ENCODE measurements at regions not wholly inside any gene's neighbourhood (a gene's known extent, or its start where the extent isn't known, plus 50 kb on each side); places are given as distances from the start of the nearest gene placed in this dataset.

DNA sequence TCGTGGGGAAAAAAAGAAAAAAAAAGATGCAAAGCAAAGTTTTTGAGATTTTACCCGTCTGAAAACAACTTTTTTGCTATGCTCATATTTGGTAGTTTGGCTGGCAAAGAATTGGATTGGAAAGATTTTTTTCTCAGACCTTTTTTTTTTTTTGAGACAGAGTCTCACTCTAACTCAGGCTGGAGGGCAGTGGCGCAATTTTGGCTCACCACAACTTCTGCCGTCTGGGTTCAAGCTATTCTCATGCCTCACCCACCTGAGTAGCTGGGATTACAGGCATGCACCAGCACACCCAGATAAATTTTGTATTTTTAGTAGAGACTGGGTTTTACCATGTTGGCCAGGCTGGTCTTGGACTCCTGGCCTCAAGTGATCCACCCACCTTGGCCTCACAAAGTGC is 56.3 kb upstream of the TANC1 start:
- H3K9me3 ChIP-seq = no peaks in the 10 kb centered on the region
- TF ChIP-seq, protein P1, sequence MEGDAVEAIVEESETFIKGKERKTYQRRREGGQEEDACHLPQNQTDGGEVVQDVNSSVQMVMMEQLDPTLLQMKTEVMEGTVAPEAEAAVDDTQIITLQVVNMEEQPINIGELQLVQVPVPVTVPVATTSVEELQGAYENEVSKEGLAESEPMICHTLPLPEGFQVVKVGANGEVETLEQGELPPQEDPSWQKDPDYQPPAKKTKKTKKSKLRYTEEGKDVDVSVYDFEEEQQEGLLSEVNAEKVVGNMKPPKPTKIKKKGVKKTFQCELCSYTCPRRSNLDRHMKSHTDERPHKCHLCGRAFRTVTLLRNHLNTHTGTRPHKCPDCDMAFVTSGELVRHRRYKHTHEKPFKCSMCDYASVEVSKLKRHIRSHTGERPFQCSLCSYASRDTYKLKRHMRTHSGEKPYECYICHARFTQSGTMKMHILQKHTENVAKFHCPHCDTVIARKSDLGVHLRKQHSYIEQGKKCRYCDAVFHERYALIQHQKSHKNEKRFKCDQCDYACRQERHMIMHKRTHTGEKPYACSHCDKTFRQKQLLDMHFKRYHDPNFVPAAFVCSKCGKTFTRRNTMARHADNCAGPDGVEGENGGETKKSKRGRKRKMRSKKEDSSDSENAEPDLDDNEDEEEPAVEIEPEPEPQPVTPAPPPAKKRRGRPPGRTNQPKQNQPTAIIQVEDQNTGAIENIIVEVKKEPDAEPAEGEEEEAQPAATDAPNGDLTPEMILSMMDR (IDR thresholded peaks at IDR 0.05) = no peak
- no peak for TF ChIP-seq POLR2A (IDR thresholded peaks at IDR 0.05)
- no peak overlapping the region for H3K4me3 ChIP-seq
- H3K36me3 ChIP-seq = no peaks in the 10 kb centered on the region
- no peaks in the 10 kb centered on the region for H3K27me3 ChIP-seq
- DNase-seq = no peak
- H3K27ac ChIP-seq = no peak overlapping the region
- no peaks in the 10 kb centered on the region for H3K4me1 ChIP-seq
- intact Hi-C loops (cut with DNase I; ENCODE audit: low total_unique reads) = no loop called here

DNA sequence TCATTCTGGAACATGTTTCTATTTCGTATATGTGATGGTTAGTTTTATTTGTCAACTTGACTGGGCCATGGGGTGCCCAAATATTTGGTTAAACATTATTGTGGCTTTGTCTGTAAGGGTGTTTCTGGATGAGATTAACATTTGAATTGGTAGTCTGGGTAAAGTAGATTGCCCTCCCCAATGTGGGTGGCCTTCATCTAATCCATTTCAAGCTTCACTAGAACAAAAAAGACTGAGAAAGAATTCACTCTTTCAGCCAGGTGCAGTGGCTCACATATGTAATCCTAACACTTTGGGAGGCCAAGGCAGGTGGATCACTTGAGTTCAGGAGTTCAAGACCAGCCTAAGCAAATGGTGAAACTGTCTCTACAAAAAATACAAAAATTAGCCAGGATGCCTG is 55.7 kb upstream of the TANC1 start:
- intact Hi-C loops (cut with DNase I; ENCODE audit: low total_unique reads) = no loop called here
- no peak for DNase-seq
- TF ChIP-seq POLR2A (IDR thresholded peaks at IDR 0.05) = no peak
- TF ChIP-seq, protein P1 (IDR thresholded peaks at IDR 0.05) = no peak
- H3K9me3 ChIP-seq = no peaks in the 10 kb centered on the region
- no peak overlapping the region for H3K4me3 ChIP-seq
- no peaks in the 10 kb centered on the region for H3K27me3 ChIP-seq
- no peaks in the 10 kb centered on the region for H3K36me3 ChIP-seq
- no peak overlapping the region for H3K27ac ChIP-seq
- no peaks in the 10 kb centered on the region for H3K4me1 ChIP-seq

DNA sequence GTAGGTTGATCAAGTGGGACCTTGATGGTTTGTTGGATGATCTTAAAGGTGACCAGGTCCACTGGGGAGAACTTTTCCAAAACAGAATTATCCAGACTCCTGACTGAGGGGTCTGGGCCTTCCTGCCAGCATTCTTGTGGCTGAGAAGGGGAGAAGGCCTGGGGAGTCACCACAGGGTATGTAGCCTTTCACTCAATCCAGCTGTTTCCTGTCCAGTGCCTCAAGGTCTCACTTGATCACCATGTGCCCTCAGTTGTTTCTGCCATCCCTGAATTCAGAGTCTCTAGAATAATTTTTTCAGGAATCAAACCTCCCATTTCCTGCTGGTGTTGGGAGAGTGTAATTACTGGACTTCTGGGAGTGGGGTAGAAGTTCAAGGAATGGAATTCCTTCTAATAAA is 54.4 kb upstream of the TANC1 start:
- Histone ChIP-seq H3K9me3 (no peaks in the 10 kb centered on the region), H3K27ac (no peak overlapping the region), H3K27me3 (no peaks in the 10 kb centered on the region), H3K4me1 (no peaks in the 10 kb centered on the region), H3K4me3 (no peak overlapping the region), H3K36me3 (no peaks in the 10 kb centered on the region)
- DNase-seq = no peak
- TF ChIP-seq POLR2A (IDR thresholded peaks at IDR 0.05) = no peak
- TF ChIP-seq, protein P1 (IDR thresholded peaks at IDR 0.05) = no peak
- intact Hi-C loops (cut with DNase I; ENCODE audit: low total_unique reads) = no loop called here

DNA sequence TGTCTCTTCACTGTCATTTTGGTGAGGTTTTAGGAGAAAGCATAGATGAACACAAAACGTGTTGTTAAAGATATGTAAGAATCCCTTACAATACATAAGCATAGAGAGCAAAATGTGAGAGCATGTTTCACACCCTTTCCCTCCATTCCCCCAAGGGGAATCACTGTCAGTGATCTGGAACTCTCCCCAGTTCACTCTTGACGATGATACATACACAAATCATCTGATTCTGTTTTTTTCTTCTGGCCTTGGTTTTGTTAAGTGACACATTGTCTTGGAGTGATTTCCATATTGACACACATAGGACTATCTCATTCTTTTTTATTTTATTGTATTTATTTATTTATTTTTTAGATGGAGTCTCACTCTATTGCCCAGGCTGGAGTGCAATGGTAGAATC is 53.7 kb upstream of the TANC1 start:
- Histone ChIP-seq H3K27ac (no peak overlapping the region), H3K36me3 (no peaks in the 10 kb centered on the region), H3K9me3 (no peaks in the 10 kb centered on the region), H3K4me3 (no peak overlapping the region), H3K4me1 (no peaks in the 10 kb centered on the region), H3K27me3 (no peaks in the 10 kb centered on the region)
- TF ChIP-seq, protein P1 (IDR thresholded peaks at IDR 0.05) = no peak
- no peak for TF ChIP-seq POLR2A (IDR thresholded peaks at IDR 0.05)
- intact Hi-C loops (cut with DNase I; ENCODE audit: low total_unique reads) = no loop called here
- DNase-seq = no peak

DNA sequence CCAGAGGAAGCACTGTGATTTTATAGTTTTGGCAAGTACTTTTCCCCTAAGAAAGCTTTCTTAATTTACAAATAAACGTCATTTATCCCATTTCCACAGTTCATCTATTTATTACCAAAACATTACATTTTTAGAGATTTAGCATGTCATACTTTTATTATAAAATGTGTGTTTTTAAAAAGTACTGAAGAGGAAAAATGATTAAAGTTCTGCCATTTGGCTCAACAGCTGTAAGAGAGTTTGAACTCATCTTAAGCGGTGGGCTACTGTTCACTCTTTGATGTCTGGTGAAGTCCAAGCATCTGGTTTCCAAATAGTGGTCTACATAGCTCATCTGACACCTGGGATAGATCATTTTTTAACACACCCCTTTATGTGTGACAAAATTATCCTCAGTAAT is 51.3 kb upstream of the TANC1 start:
- no peak for DNase-seq
- no peaks in the 10 kb centered on the region for H3K36me3 ChIP-seq
- H3K9me3 ChIP-seq = no peaks in the 10 kb centered on the region
- no peak overlapping the region for H3K4me3 ChIP-seq
- TF ChIP-seq, protein P1 (IDR thresholded peaks at IDR 0.05) = no peak
- TF ChIP-seq POLR2A (IDR thresholded peaks at IDR 0.05) = no peak
- H3K27ac ChIP-seq = no peak overlapping the region
- intact Hi-C loops (cut with DNase I; ENCODE audit: low total_unique reads) = no loop called here
- no peaks in the 10 kb centered on the region for H3K4me1 ChIP-seq
- H3K27me3 ChIP-seq = no peaks in the 10 kb centered on the region

Measured in uterus (tissue), 3 donors.